Activated CD4-positive, alpha-beta T cell treated with anti-CD3 and anti-CD28 coated beads for 48 hours (primary cell): ENCODE measurements at regions not wholly inside any gene's neighbourhood (a gene's known extent, or its start where the extent isn't known, plus 50 kb on each side); places are given as distances from the start of the nearest gene placed in this dataset.

Source experiments
- DNase-seq: peaks from one replicate; pipeline ENCODE4 v3.0.0-alpha.2; 2020

GRCh38 chr14:39939023-39939422 lies 506.8 kb upstream of the FBXO33 start:
- no peak for DNase-seq

- DNase-seq, result peak; percentile 10
Observed at GRCh38 chr14:39912192-39913100, 480.2 kb upstream of the FBXO33 start.

GRCh38 chr14:39897657-39898056 lies 465.4 kb upstream of the FBXO33 start:
- DNase-seq, result no peak

GRCh38 chr14:39890026-39890425 lies 457.8 kb upstream of the FBXO33 start:
- DNase-seq, result no peak

- DNase-seq, result no peak
Observed at GRCh38 chr14:39884091-39884490, 451.9 kb upstream of the FBXO33 start.

- DNase-seq, result no peak
Observed at GRCh38 chr14:39880965-39881364, 448.7 kb upstream of the FBXO33 start.

- DNase-seq, result no peak
Observed at GRCh38 chr14:39880106-39880695, 448.0 kb upstream of the FBXO33 start.

GRCh38 chr14:39877577-39878190 lies 445.5 kb upstream of the FBXO33 start:
- no peak for DNase-seq

- DNase-seq, result no peak
Observed at GRCh38 chr14:39876916-39877315, 444.7 kb upstream of the FBXO33 start.

GRCh38 chr14:39875028-39875427 lies 442.8 kb upstream of the FBXO33 start:
- DNase-seq, result no peak

GRCh38 chr14:39873791-39874190 lies 441.6 kb upstream of the FBXO33 start:
- no peak for DNase-seq

- DNase-seq, result no peak
Observed at GRCh38 chr14:39868949-39869348, 436.7 kb upstream of the FBXO33 start.

GRCh38 chr14:39868251-39868650 lies 436.0 kb upstream of the FBXO33 start:
- DNase-seq, result no peak

GRCh38 chr14:39863441-39863840 lies 431.2 kb upstream of the FBXO33 start:
- no peak for DNase-seq

- no peak for DNase-seq
Observed at GRCh38 chr14:39861696-39862095, 429.5 kb upstream of the FBXO33 start.

GRCh38 chr14:39861229-39861600 lies 429.0 kb upstream of the FBXO33 start:
- DNase-seq, result no peak

GRCh38 chr14:39860596-39861228 lies 428.5 kb upstream of the FBXO33 start:
- DNase-seq, result no peak

GRCh38 chr14:39859314-39859713 lies 427.1 kb upstream of the FBXO33 start:
- DNase-seq, result no peak

GRCh38 chr14:39857376-39858055 lies 425.3 kb upstream of the FBXO33 start:
- DNase-seq, result no peak

- DNase-seq, result no peak
Observed at GRCh38 chr14:39853441-39853840, 421.2 kb upstream of the FBXO33 start.

GRCh38 chr14:39851202-39851601 lies 419.0 kb upstream of the FBXO33 start:
- no peak for DNase-seq

GRCh38 chr14:39847852-39848251 lies 415.6 kb upstream of the FBXO33 start:
- no peak for DNase-seq

GRCh38 chr14:39847194-39847593 lies 415.0 kb upstream of the FBXO33 start:
- no peak for DNase-seq
